GM10266 (cell line): ENCODE measurements at regions not wholly inside any gene's neighbourhood (a gene's known extent, or its start where the extent isn't known, plus 50 kb on each side); places are given as distances from the start of the nearest gene placed in this dataset.

Source experiments
- DNase-seq: peaks from one replicate; pipeline ENCODE4 v3.0.0; 2012; ENCODE audit errors: extremely low spot score
- CTCF ChIP-seq: IDR thresholded peaks from 2 replicates; pipeline ENCODE4 v1.5.1; 2012; ENCODE audit warnings: mild to moderate bottlenecking, low read depth; ENCODE audit not compliant: control insufficient read depth, insufficient read depth; ENCODE audit errors: missing control alignments

DNA sequence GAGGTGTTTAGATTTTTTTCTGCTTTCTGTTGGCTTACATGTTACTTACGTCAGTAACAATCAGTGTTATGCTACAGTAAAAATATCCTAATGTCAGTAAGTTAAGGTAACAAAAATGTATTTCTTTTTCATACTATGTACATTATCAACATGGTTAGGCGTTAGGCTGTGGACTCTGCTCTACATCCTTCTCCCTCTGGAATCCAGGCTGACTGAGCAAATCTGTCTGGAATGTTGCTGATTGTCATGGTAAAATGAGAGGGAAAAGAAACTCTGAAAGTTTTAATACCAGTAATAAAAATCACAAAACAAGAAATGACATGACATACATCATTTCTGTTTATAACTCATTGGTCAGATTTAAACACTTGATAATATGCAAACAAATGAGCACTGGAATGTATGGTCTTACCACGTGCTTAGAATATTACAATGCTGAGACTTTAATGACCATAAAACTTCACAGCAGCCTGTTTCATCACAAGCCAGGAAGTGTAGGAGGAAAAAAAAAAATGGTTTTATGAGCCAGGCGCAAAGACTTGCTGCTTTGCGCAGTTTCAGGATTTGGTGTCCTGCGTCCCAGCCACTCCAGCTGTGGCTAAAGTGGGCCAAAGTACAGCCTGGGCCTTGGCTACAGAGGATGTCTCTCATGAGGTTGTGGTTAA, 252.4 kb downstream of the FSIP2 start:
- no peak for TF ChIP-seq CTCF
- DNase-seq = no peak

DNA sequence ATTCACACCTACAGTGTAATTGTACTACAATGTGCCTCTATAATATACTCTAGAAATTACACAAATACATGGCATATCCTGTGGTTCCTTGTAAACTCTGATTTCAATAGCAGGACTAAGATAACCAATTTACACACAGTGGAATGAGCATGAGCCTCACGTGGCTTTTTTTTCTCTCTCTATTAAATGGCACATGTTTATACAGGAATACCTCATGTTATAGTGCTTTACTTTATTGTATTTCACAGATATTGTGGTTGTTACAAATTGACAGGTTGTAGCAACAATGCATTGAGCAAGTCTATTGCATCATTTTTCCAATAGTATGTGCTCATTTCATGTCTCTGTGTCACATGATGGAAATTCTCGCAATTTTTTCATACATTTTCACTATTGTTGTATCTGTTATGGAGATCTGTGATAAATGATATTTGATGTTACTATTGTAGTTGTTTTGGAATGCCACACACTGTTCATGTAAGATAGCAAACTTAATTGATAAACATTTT, 260.0 kb downstream of the FSIP2 start:
- no peak for TF ChIP-seq CTCF
- DNase-seq = no peak

DNA sequence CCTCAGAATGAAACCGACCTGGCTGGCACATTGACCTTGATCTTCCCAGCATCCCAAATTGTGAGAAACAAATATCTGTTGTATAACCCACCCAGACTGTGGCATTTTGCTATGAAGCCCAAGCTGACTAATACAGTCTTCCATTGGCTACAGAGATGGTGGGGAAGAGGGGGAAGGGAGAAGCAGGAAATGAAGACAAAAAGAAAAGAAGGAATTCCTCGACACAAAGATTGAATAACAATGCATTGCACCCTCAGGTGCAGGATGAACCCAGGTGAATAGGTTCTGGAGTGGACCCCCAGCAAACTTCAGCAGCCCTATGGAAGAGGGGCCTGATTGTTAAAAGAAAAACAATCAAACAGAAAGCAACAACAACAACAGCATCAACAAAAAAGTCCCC, 270.7 kb downstream of the FSIP2 start:
- DNase-seq = no peak
- TF ChIP-seq CTCF = no peak

GRCh38 chr2:186017278-186017677, 278.7 kb downstream of the FSIP2 start:
- no peak for DNase-seq
- TF ChIP-seq CTCF = no peak

- DNase-seq = no peak
- TF ChIP-seq CTCF = no peak
Observed at GRCh38 chr2:186024921-186025320, 286.3 kb downstream of the FSIP2 start.

DNA sequence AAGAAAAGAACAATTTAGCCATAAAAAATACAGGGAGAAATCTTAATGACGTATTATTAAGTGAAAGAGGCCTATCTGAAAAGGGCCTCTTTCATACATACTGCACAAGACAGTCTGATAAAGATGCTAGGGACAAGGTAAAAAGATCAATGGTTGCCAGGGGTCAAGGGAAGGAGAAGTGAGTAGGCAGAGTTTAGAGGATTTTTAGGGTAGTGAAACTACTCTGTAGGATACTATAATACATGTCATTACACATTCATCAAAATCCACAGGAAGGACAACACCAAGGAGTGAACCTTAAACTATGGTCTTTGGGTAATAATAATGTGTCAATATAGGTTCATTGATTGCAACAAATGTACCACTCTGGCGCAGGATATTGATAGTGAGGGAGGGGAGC, 289.3 kb downstream of the FSIP2 start:
- no peak for TF ChIP-seq CTCF
- DNase-seq = no peak

DNA sequence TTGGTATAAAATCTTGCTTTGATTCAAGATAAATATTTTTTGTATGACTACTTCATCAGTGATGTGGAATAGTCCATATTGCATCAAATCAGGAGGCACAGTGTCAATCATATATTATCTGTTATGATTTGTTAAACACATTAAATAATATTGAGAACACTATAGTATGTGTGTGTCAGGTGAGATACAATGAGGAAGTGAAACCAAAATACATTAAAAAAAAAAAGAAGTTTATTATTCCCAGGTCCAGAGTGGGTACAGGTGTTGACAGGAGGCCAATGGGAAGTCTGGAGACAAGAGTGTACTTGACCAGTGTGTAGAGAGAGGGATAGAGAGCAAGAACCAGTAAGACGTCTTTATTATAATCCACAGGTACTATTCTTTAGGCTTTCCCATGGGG, 292.6 kb downstream of the FSIP2 start:
- DNase-seq = no peak
- TF ChIP-seq CTCF = no peak
